Choroid plexus epithelial cell (primary cell): ENCODE measurements at regions not wholly inside any gene's neighbourhood (a gene's known extent, or its start where the extent isn't known, plus 50 kb on each side); places are given as distances from the start of the nearest gene placed in this dataset.

Source experiments
- DNase-seq: peaks from one replicate; pipeline ENCODE4 v3.0.0-alpha.2; 2010; ENCODE audit warnings: low read depth
- H3K4me3 ChIP-seq: 2 replicates; pipeline ENCODE4 v1.5.1; 2011; ENCODE audit warnings: low read depth, mild to moderate bottlenecking, control low read depth, low read length, moderate library complexity
- CTCF ChIP-seq: conservative IDR thresholded peaks from 2 replicates; pipeline ENCODE4 v1.5.1; 2011; ENCODE audit warnings: low read depth, mild to moderate bottlenecking, control low read depth, inconsistent platforms, low read length, moderate library complexity

- no peak overlapping the region for H3K4me3 ChIP-seq
- DNase-seq = no peak
- no peak for TF ChIP-seq CTCF
Observed at GRCh38 chr13:84332346-84332745, 450.1 kb upstream of the SLITRK1 start.

GRCh38 chr13:84315527-84315926 is 433.3 kb upstream of the SLITRK1 start:
- no peak for DNase-seq
- no peak for TF ChIP-seq CTCF
- no peak overlapping the region for H3K4me3 ChIP-seq

GRCh38 chr13:84303035-84303434 is 420.8 kb upstream of the SLITRK1 start:
- TF ChIP-seq CTCF = no peak
- DNase-seq = no peak
- H3K4me3 ChIP-seq = no peak overlapping the region

- TF ChIP-seq CTCF = no peak
- no peak for DNase-seq
- H3K4me3 ChIP-seq = no peak overlapping the region
Observed at GRCh38 chr13:84297251-84297650, 415.0 kb upstream of the SLITRK1 start.

GRCh38 chr13:84296401-84296800 is 414.1 kb upstream of the SLITRK1 start:
- TF ChIP-seq CTCF = no peak
- DNase-seq = no peak
- no peak overlapping the region for H3K4me3 ChIP-seq

GRCh38 chr13:84294576-84294975 is 412.3 kb upstream of the SLITRK1 start:
- no peak for DNase-seq
- TF ChIP-seq CTCF = no peak
- H3K4me3 ChIP-seq = no peak overlapping the region

- no peak for DNase-seq
- H3K4me3 ChIP-seq = no peak overlapping the region
- TF ChIP-seq CTCF = no peak
Observed at GRCh38 chr13:84290386-84290785, 408.1 kb upstream of the SLITRK1 start.
